NB4 (cell line): ENCODE measurements at regions not wholly inside any gene's neighbourhood (a gene's known extent, or its start where the extent isn't known, plus 50 kb on each side); places are given as distances from the start of the nearest gene placed in this dataset.

Experiments used
- MYC ChIP-seq: IDR thresholded peaks from 2 replicates; pipeline ENCODE4 v1.6.1; 2011; ENCODE audit warnings: low read depth, low read length
- POLR2A ChIP-seq: IDR thresholded peaks from 2 replicates; pipeline ENCODE4 v1.6.1; 2011; ENCODE audit warnings: mild to moderate bottlenecking; ENCODE audit not compliant: insufficient read length; ENCODE audit errors: extremely low read depth
- TF ChIP-seq, protein P1 (sequence below): IDR thresholded peaks from one replicate; pipeline ENCODE4 v1.5.1; 2012; ENCODE audit warnings: low read depth, low read length

DNA sequence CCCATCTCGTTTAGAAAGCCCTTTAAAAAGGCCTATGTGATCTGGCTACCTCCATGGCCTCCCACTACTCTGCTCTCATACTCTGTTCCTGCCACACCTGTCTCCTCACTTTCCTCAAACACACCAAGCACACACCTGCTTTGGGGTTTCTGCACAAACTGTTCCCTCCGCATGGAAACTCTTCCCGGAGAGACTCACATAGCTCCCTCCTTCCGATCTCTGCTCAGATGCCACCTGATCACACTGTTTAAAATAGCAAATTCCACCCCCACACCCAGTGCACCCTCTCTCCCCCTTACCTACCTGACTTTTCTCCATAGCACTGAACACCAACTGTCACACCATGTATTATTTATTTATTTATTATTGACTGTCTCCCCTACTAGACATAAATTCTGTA, 84.0 kb upstream of the NR4A3 start:
- TF ChIP-seq, protein P1, sequence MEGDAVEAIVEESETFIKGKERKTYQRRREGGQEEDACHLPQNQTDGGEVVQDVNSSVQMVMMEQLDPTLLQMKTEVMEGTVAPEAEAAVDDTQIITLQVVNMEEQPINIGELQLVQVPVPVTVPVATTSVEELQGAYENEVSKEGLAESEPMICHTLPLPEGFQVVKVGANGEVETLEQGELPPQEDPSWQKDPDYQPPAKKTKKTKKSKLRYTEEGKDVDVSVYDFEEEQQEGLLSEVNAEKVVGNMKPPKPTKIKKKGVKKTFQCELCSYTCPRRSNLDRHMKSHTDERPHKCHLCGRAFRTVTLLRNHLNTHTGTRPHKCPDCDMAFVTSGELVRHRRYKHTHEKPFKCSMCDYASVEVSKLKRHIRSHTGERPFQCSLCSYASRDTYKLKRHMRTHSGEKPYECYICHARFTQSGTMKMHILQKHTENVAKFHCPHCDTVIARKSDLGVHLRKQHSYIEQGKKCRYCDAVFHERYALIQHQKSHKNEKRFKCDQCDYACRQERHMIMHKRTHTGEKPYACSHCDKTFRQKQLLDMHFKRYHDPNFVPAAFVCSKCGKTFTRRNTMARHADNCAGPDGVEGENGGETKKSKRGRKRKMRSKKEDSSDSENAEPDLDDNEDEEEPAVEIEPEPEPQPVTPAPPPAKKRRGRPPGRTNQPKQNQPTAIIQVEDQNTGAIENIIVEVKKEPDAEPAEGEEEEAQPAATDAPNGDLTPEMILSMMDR: no peak
- TF ChIP-seq MYC: no peak
- no peak for TF ChIP-seq POLR2A
